HG03135 (cell line): ENCODE measurements at regions not wholly inside any gene's neighbourhood (a gene's known extent, or its start where the extent isn't known, plus 50 kb on each side); places are given as distances from the start of the nearest gene placed in this dataset.

ENCODE experiments used
- ATAC-seq: cut with Tn5 transposase; IDR thresholded peaks from one replicate; pipeline ENCODE4 v1.9.1; 2021; ENCODE audit warnings: mild to moderate bottlenecking, moderate library complexity; ENCODE audit not compliant: unreplicated experiment

- no peak for ATAC-seq
Observed at GRCh38 chr1:208923946-208924720, 659.4 kb upstream of the CAMK1G start.

- ATAC-seq: no peak
Observed at GRCh38 chr1:208924928-208925327, 658.6 kb upstream of the CAMK1G start.

GRCh38 chr1:208928349-208929010 lies 655.0 kb upstream of the CAMK1G start:
- ATAC-seq: no peak

- no peak for ATAC-seq
Observed at GRCh38 chr1:208929575-208929974, 653.9 kb upstream of the CAMK1G start.

GRCh38 chr1:208931936-208932335 lies 651.6 kb upstream of the CAMK1G start:
- no peak for ATAC-seq

GRCh38 chr1:208933984-208934525 lies 649.5 kb upstream of the CAMK1G start:
- no peak for ATAC-seq

GRCh38 chr1:208934933-208935332 lies 648.6 kb upstream of the CAMK1G start:
- no peak for ATAC-seq

- no peak for ATAC-seq
Observed at GRCh38 chr1:208935517-208936187, 647.9 kb upstream of the CAMK1G start.

GRCh38 chr1:208939537-208940085 lies 643.9 kb upstream of the CAMK1G start:
- ATAC-seq: no peak

GRCh38 chr1:208942394-208943130 lies 641.0 kb upstream of the CAMK1G start:
- no peak for ATAC-seq

- no peak for ATAC-seq
Observed at GRCh38 chr1:208943291-208943690, 640.2 kb upstream of the CAMK1G start.

- ATAC-seq: no peak
Observed at GRCh38 chr1:208944981-208945451, 638.5 kb upstream of the CAMK1G start.

- ATAC-seq: no peak
Observed at GRCh38 chr1:208950206-208950605, 633.3 kb upstream of the CAMK1G start.

GRCh38 chr1:208951026-208951525 lies 632.4 kb upstream of the CAMK1G start:
- no peak for ATAC-seq

- ATAC-seq: no peak
Observed at GRCh38 chr1:208951908-208952307, 631.6 kb upstream of the CAMK1G start.

- no peak for ATAC-seq
Observed at GRCh38 chr1:208962867-208963266, 620.6 kb upstream of the CAMK1G start.

- no peak for ATAC-seq
Observed at GRCh38 chr1:208965351-208965750, 618.2 kb upstream of the CAMK1G start.

- ATAC-seq: no peak
Observed at GRCh38 chr1:208967334-208967733, 616.2 kb upstream of the CAMK1G start.

GRCh38 chr1:208974717-208975116 lies 608.8 kb upstream of the CAMK1G start:
- ATAC-seq: no peak

- ATAC-seq: no peak
Observed at GRCh38 chr1:208975456-208975855, 608.1 kb upstream of the CAMK1G start.
